ENCODE measurements at regions not wholly inside any gene's neighbourhood (a gene's known extent, or its start where the extent isn't known, plus 50 kb on each side); places are given as distances from the start of the nearest gene placed in this dataset.
"Not testable (repeated sequence)": the region's sequence is repeated elsewhere in the genome, so short reads cannot be mapped to it uniquely, and the experiment has no call there.

DNA sequence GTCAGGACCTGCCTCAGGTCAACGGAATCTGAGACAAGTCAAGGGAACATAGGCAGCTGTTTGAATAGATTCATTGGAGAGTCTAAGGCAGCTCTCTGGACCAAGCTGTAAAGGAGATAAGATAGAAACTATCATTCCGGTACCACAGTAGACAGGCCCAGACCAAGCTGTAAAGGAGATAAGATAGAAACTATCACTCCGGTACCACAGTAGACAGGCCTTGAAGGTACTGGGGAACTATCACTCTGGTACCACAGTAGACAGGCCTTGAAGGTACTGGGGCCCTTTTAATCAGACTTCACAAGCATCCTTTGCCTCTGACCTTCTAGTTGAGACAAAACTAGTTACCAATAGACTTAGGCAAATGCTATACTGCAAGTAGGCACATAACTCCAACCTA lies 346.1 kb downstream of the DCDC2C start:
- DNase-seq, result no peak

DNA sequence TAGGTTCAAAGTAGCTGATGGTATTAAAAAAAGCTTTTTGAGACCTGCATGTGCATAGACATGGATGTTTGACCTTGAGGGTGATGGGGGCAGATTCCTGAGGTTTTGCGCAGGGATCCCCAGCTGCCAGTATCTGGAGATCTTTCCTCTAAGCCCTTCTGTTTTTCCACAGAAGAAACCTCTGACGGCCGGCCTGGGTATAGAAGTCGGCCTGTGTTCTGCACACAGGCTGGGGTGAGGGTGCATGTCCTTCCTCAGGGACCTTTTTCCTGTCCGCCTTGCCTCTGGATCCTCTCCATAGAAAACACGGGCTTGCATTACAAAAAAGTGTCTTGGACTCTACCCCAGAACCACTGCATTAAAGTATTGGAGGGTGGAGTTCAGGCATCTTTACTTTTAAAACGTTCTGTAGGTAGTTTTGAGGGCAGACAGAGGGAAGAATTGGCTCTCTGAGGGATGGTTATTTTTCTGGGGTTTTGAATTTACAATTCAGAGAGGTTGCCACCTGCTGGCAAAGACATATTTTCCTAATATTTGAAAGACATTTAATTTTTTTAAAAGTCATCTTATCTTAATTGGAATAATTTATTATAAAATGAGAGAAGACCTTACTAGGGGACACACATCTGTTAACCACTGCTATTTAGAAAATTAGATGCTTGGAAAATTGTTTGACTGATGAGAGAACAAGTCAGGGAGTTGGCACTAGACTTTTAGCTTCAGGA lies 350.6 kb downstream of the DCDC2C start:
- no peak for DNase-seq

DNA sequence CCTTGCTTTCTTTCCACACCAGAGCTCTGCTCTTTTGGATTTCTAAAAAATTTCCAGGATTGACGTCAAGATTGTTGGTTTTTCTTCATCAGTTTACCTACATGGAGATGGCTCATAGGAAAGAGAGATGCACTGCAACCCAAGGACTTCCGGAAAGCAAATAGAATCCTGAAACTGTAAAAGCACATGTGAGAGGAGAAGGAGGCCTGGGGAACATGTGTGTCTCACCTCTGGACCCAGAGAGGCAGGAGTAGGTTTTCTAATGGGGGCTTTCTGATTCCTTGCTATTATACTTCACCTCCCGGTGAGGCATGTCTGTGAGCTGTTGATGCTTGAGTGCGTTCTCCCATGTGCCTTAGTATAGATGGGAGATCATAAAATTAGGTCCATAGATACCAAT lies 362.8 kb downstream of the DCDC2C start:
- DNase-seq, result no peak

DNA sequence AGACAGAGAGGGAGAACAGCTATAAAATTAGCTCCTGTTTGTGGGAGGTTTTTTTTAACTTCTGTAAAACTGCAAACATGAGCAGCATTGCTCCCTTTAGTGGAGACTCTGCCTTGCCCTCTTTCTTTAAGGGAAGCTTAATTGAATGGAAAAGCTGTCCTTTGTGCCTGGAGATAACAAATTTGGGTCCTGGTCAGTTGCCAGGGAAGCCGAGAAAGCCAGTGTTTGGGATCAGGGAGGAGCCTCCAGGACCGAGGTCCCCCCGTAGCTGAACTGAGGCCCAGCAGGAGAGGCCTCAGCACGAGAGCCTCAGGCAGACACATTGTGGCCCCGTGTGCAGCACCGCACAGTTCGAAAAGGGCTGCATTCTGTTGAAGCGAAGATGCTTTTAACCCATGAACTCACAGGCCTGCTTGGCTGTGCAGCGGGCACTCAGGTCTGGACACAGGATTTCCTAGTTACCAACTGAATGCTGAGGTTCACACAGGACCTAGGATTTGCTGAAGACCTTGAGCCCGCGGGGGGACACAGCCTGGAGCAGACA lies 369.7 kb downstream of the DCDC2C start:
- DNase-seq, result no peak

DNA sequence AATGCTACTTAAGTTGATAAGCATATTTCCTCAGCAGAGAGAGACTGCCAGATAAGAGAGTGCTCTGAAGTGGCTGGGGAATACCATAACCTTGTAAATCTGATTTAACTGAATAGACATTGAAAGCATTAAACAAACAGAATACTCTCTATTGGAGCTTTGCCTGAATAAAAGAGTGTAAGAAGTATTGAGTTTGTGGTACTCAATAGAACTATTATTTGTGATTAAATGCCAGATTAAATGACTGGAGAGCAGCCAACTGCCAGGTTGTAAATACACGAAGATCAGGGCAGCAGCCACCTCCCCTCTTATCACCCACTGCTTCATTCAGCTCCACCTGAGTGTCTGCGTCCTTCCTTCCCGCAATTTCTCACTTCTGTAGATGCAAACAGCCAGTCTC lies 373.6 kb downstream of the DCDC2C start:
- no peak for DNase-seq

DNA sequence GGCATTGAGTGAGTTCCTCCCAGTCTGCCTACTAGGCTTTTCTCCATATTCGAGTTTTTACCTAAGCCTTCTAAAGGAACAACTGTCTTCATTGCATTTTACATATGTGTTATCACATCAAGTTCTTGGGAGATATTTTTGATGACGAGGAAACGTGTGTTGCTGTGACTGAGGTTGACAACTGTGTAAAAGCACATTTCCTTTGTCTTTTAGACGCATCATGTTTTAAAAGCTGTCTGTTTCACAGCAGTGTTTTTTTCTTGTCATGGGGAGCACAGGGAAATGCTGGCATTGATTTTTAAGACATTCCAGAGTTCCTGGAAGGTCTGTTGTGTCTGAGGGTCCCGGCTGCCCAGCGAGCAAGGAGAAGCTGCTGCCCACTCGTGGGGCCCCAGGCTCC lies 381.8 kb downstream of the DCDC2C start:
- no peak for DNase-seq

DNA sequence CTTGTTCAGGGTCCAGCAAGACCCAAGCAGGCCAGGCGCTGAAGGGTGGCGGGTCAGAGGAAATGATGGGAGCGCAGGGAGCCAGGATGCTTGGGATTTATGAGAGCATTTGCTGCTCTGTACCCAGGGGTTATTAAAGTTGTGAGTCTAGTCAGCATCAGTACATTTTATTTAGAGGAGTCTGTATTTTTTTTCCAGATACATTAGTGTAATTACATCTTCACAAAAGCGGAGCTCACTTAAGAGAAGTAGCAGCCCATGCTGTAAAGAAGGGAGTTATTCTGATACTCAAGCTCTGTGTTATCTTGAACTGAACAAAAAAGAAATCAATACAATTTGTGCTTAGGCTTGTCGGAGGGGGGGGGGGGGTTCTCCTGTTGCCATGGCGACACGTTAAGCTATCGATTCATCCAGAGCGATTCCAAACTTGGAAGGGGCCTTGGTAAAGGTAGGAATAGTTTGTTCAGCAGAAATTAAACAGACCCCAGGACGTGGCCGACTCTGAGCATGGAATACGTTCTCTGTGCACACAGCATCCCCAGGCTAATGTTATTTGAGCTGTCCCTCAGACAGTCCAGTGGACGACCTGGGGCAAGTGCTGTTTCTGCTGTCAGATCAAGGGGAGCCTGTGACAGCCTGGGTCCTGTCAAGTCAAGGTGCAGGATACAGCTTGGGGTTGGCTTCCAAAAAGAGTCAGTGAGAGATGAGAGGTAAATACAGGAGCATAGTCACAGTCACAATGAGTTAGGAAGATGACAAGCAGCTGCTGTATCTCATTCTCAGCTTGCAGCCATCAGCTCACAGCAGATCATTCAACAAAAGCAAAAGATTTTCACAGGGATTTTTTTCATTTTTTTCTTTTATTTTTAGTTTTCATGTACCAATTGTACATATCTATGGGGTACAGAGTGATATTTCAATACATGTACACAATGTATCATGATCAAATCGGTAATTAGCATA lies 387.6 kb downstream of the DCDC2C start:
- no peak for DNase-seq

DNA sequence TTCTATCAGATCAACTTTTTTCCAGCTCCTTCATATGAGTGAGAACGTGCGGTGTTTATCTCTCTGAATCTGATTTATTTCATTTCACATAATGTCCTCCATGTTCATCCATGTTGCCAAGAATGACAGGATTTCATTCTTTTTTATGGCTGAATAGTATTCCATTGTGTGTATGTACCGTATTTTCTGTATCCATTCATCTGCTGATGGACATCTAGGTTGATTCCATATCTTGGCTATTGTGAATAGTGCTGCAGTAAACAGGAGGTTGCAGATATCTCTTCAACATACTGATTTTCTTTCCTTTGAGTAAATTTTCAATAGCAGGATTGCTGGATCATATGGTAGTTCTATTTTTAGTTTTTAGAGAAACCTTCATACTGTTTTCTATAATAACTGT lies 388.5 kb downstream of the DCDC2C start:
- no peak for DNase-seq

DNA sequence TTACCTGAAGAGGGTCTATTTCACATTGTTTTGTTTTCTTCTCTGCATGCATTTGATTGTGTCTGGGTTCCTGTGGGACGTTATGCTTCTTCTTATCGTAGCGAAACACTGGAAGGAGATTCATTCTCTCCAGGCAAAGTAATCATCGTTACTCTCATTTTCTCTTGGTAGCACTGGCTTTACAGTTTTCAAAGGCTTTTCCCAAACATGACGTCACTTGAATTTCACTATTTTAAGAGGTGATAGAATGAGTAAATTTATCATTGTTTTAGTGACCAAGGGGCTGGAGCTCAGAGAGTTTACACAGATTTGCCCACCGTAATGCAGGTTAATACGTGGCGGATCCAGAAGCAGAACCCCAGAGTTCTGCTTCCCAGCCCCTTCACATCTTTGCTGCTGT lies 391.4 kb downstream of the DCDC2C start:
- no peak for DNase-seq

DNA sequence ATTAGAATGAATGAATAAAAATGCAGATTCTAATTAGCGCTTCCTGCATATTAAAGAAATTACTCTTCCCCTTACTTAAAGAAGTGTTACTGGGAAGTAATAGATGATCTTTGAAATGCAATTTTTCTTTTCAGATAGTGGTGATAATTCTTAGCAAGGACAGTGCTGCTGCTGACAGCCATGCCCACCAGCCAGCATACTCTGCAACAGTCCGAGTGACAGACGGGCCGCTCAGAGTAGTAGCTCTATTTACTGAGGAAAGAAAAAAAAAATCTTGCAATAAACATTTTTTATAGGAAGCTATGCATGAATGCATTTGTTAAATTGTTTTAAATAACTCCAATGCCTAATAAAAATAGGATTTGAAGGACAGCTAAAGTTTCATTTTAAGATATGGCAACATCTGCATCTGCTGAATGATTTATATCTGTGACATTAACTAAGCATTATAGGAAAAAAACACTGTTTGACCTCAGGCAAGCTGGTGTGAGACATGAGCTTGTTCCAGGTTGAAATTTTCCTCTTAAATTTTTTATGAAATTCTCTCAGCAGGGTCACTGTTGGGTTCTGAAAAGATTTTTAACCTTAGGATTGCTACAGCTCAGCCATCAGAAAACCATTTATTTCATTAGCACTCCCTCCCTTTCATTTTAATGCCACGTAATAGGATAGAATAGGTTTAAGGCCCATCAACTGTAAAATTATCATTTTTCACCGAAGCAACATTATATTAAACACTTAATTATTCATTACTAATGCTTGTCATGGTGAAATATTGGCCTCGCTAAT lies 393.8 kb downstream of the DCDC2C start:
- no peak for DNase-seq

DNA sequence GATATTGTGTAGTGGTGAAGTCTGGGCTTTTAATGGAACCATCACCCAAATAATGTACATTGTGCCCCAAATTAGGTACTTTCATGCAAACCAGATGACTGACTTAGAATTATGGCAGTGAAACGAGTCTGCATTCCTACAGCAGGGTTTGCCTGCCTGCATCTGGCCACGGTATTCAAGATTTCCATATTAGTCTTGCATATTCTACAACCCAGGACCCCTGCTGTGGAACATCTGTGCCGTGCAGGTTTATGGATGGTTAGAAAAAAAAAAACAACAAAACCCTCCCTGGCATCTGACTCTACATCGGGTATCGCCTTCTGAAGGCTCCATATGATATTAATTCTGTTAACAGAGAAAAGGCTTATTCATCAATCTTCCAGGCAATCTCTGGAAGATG lies 394.8 kb downstream of the DCDC2C start:
- DNase-seq, result no peak

DNA sequence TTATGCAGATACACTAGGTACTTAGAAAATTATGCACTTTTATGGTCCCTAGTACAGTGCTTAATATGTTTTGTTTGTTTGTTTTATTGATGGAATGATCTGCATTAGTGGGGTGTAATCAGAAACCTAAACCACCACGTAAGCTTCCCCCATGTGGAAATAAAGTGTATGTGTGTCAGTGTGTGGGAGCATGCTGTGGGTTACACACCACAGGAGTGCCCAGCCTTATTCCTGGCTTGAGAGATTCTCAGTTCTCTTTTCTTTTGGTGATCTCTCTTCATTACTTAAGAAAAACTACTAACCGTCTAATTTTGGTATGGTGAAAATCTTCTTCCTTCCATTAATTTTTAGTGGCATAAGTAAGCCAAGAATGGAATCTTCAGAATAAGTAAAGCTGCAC lies 398.6 kb downstream of the DCDC2C start:
- no peak for DNase-seq

DNA sequence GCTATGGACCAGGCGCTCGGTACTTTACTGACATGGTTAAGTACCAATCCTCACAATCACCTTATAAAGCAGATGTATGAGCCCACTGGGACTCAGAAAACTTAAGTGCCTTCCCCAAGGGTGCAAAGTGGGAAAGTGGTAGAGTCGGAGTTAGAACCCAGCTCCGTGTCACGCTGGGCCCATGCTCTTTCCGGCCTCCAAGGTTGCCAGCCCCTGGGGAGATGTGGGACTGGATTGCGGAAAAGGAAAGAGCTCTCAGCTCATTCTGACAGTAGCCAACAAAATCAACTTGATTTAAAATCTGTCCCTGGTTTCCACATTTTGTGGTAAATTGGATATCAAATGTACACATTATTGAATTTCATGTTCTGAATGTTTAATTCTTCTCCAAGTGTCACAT lies 403.8 kb downstream of the DCDC2C start:
- DNase-seq, result no peak

DNA sequence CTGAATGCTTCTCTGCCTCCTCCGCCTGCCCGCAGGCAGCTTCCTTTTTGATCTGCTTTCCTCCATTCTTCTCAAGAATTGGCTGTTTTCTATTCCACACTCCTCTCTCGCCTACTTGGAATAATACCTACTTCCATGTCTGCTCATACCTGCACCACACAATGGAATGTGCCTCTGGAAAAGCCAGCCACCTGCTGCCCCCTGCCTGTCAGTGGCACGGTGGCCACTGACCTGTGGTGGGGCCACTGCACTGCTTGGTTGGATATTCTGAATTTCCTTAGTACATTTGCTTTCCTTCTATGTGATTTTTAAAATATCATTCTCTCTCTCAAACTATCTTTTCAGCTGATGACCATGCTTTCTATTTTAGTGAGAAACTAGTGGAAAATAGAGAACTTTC lies 406.9 kb downstream of the DCDC2C start:
- DNase-seq, result no peak

DNA sequence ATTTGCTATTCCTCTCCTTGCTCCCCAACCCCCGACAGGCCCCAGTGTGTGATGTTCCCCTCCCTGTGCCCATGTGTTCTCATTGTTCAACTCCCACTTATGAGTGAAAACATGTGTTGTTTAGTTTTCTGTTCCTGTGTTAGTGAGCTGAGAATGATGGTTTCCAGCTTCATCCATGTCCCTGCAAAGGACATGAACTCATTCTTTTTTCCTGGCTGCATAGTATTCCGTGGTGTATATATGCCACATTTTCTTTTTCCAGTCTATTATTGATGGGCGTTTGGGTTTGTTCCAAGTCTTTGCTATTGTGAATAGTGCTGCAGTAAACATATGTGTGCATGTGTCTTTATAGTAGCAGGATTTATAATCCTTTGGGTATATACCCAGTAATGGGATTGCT lies 412.1 kb downstream of the DCDC2C start:
- not testable (repeated sequence) for DNase-seq

DNA sequence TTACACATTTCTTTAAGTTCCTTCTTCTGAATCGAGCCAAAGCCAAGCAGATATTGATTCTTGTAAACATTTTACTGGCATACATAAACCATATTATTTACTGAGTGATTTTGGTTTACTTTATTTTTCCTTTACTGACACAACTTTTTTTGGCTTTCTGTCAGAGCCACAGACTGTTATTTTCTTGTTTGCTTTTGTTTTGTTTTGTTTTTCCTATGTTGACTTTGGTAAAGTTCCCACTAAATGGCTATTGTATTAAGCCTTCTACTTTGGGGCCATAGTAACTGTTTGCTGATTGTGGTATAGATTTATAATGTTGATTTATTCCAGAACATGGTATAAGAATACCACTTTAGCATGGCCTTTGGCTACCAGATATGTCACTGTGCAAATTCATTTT lies 419.4 kb downstream of the DCDC2C start:
- no peak for DNase-seq

DNA sequence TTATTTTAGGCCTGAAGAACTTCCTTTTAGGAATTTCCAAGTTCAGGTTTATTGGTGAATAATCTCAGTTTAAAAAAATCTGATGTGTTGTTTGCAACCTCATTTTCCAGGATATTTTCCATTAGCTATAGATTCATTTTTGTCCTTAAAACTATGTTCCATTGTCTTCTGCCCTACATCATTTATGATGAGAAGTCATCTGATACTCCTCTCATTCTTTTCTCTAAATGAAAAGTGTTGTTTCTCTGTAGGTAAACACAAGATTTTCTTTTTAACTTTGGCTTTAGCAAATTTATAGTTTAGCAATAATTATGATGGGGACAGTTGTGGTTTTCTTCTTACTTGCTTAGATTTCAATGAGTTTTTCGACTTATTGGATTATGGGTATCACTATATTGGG lies 427.3 kb downstream of the DCDC2C start:
- DNase-seq, result no peak

DNA sequence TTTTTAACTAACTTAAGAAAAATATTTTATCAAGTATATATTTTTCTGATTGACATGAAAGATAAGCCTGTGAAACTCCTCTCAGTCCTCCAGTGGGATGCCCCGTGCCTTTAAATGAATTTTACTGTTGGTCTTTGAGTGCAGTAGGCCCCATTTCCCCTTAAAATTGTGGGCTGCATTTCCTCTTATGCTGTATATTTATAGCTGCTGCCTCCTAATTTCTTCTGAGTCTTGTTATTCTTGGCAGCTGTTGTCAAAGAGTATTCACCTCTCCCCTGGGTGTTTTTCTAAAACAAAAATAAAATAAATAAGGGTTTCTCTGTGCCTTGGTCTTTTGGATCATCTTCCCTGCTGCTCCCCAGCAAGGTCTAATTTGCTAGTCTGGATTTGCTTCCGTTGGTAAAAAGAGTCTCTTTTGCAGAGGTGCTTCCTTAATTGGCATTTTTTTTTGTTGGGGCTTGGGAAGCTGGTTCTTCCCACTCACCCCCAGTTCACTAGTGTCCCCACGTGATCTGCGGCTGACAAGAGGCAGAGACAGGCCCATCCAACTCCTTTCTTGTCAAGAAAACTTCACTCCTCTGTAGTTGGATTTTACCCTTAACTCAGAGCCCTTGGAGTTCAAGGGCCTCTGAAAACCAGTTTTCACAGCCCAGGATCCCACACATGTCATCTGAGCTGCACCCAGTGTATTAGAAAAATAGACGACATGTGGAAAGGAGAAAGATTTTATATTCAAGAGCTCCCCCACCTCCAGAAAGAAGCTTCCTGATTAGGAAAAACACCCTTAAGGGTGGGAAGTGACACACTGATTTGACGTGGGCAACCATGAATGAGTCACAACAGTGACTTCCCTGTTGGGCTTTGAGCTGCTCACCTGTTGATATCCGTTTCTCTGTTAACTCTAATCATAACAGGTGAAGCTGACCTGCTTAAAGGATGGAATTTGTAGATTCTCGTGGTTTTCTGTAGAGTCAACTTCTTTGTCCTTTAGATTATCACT lies 431.5 kb downstream of the DCDC2C start:
- no peak for DNase-seq

DNA sequence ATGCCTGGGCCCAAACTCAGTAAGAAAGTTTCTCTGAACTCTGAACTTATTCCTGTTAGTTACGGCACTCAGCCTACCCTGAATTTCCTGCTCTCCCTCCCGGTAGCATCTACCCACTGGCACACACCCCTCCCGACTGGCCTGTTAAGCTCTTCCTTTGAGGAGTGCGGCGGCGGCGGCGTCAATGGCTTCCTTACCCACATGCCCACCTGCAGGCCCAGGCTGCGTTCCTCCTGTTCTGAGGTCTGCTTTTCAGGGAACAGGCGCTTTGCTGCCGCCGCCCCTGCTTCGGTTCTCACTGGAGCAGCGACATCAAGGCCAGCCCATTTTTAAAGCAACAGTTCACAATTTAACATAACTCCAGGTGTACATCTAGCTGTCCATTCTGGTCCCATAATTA lies 432.4 kb downstream of the DCDC2C start:
- DNase-seq, result no peak

DNA sequence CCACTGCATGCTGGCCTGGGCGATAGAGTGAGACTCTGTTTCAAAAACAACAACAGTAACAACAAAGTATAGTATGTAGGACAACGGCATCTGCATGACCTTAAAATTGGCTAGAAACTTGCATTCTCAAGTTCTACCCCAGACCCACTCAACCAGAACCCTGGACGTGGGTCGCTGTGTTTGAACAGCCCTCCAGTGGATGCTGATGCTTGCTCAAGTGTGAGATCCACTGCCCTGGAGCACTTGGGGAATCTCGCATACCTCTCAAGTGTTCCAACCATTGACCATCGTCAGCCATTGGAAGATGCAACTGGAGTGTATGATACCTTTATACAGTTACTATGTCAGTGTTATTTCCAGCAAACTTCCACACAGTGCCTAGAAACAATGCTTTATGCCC lies 435.9 kb downstream of the DCDC2C start:
- DNase-seq, result no peak

DNA sequence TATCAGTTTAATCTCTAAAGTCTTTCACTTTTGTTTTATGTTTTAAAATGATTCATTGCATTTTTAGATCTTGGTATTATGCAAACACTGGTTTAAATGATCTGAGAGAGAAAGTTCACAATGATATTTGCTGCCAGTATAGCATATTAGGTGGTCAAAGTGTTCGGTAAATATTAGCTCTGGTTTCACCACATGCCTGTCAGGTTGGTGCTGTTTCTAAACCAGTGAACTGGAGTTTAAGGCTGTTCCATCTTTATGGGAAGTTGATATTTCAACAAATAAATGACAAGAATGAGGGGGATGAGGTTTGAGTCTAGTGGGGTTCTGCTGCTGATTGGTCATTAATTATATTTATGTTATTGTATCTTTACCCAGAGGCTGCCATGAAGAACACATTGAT lies 436.4 kb downstream of the DCDC2C start:
- no peak for DNase-seq

Measured in NCI-H82 (cell line).